Fibroblast of the aortic adventitia (primary cell): ENCODE measurements at regions not wholly inside any gene's neighbourhood (a gene's known extent, or its start where the extent isn't known, plus 50 kb on each side); places are given as distances from the start of the nearest gene placed in this dataset.

Experiments used
- DNase-seq: peaks from one replicate; pipeline ENCODE4 v3.0.0-alpha.2; 2010; ENCODE audit warnings: low read depth
- H3K4me3 ChIP-seq: 2 replicates; pipeline ENCODE4 v1.5.1; 2011; ENCODE audit warnings: low read depth, mild to moderate bottlenecking, control low read depth, low read length, moderate library complexity
- TF ChIP-seq, protein P1 (sequence below): IDR thresholded peaks from 2 replicates; pipeline ENCODE4 v1.5.1; 2011; ENCODE audit warnings: mild to moderate bottlenecking, low read length, control low read depth, inconsistent platforms; ENCODE audit not compliant: insufficient read depth

- DNase-seq, result no peak
- H3K4me3 ChIP-seq, result no peak overlapping the region
- TF ChIP-seq, protein P1, sequence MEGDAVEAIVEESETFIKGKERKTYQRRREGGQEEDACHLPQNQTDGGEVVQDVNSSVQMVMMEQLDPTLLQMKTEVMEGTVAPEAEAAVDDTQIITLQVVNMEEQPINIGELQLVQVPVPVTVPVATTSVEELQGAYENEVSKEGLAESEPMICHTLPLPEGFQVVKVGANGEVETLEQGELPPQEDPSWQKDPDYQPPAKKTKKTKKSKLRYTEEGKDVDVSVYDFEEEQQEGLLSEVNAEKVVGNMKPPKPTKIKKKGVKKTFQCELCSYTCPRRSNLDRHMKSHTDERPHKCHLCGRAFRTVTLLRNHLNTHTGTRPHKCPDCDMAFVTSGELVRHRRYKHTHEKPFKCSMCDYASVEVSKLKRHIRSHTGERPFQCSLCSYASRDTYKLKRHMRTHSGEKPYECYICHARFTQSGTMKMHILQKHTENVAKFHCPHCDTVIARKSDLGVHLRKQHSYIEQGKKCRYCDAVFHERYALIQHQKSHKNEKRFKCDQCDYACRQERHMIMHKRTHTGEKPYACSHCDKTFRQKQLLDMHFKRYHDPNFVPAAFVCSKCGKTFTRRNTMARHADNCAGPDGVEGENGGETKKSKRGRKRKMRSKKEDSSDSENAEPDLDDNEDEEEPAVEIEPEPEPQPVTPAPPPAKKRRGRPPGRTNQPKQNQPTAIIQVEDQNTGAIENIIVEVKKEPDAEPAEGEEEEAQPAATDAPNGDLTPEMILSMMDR, result no peak
Measured at GRCh38 chr11:10358696-10359095, 53.8 kb downstream of the ADM start.

DNA sequence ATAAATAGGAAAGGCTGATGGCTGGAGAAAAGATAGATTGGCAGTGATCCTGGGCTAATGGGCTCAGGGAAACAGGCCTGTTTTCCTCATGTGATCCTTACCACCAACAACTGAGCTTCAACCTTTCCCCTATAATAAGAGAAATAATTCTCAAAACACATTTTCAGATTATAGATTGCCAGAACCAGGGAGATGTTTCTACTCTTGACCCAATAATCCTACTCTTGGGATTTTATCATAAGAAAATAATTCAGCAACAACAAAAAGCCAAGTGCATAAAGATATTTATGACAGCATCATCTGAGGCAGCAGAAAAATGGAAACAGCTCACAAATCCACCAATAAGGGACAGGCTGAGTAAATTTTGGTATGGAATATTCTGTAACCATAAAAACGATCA, 54.3 kb downstream of the ADM start:
- H3K4me3 ChIP-seq, result no peak overlapping the region
- TF ChIP-seq, protein P1, result no peak
- no peak for DNase-seq

GRCh38 chr11:10360835-10361234, 56.0 kb downstream of the ADM start:
- no peak overlapping the region for H3K4me3 ChIP-seq
- TF ChIP-seq, protein P1, result no peak
- no peak for DNase-seq

GRCh38 chr11:10365045-10365444, 60.2 kb downstream of the ADM start:
- TF ChIP-seq, protein P1, result no peak
- H3K4me3 ChIP-seq, result no peak overlapping the region
- DNase-seq, result no peak

DNA sequence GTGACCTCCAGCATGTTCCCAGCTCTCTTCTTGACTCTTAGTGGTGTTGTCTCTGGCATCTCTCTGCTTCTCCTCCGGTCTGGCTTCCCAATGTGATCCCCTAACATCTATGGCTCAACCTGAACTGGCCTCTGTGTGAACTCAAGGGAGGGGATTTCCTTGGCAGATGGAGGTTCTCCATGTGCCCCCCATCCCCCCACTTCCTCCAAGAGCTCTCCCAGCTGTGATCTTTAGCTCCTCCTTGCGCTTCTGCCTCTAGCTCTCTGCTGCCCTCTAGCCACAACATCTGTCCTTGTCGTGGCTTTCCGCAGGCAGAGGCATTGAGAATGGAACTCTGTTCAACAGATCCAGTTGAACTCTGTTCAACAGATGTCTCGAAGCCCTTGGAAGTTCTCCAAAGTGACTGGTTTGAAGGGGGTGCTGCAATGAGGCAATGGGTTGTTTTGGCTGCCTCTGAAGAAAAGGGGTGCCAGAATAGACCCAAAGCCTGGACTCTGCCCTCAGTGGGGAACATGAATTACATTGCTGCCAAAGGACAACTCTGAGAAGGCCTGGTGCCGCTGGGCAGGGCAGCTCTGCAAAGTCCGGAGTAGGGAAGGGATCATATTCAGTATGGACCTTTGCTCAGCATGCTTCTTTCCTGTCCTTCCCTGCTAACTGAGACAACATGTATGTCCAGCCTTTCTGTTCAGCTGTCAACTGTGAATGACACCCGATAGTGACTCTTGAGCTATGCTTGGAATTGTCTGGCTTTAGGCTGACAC, 61.9 kb downstream of the ADM start:
- no peak overlapping the region for H3K4me3 ChIP-seq
- DNase-seq, result peak; percentile 100
- TF ChIP-seq, protein P1, result peak; percentile 98

GRCh38 chr11:10371926-10372641, 67.2 kb downstream of the ADM start:
- TF ChIP-seq, protein P1, result no peak
- no peak overlapping the region for H3K4me3 ChIP-seq
- peak; percentile 56 for DNase-seq
